T-helper 1 cell treated with Interleukin-12 subunit alpha and Interleukin-12 subunit beta and Interleukin-4 antibody, amounts not matched to agents 30 μg/mL and 1 μg/mL, for 36 hours (primary cell): ENCODE measurements at regions not wholly inside any gene's neighbourhood (a gene's known extent, or its start where the extent isn't known, plus 50 kb on each side); places are given as distances from the start of the nearest gene placed in this dataset.

Source experiments
- H3K27ac Mint-ChIP-seq: one replicate; pipeline ENCODE4 v1.8.0; 2021; ENCODE audit warnings: mild to moderate bottlenecking, mixed read lengths
- H3K27me3 Mint-ChIP-seq: one replicate; pipeline ENCODE4 v1.8.0; 2021; ENCODE audit warnings: low read depth, mixed read lengths
- H3K36me3 Mint-ChIP-seq: one replicate; pipeline ENCODE4 v1.8.0; 2021; ENCODE audit warnings: low read depth, mixed read lengths
- H3K4me1 Mint-ChIP-seq: one replicate; pipeline ENCODE4 v1.8.0; 2021; ENCODE audit warnings: low read depth, mixed read lengths
- H3K4me3 Mint-ChIP-seq: one replicate; pipeline ENCODE4 v1.8.0; 2021; ENCODE audit warnings: mild to moderate bottlenecking, moderate library complexity, mixed read lengths
- H3K9me3 Mint-ChIP-seq: one replicate; pipeline ENCODE4 v1.8.0; 2021; ENCODE audit warnings: mixed read lengths

DNA sequence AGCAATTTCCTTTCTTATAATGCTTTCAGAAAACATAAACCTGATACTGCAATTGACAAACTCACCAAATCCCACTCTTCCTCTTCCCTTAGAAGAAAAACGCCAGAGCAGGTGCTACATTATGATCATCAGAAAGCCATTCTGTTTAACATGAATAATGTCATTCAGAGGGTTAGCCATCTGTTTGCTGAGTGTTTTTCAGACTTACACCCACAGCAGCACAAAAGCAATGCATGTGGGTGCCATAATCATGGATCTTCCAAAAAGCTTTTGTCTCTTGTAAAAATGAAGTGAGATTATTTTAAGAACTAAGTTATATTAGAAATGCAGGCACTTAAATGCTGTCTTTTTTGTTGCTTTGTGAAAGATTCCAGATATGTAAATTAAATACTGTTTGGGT lies 204.6 kb upstream of the TMPRSS15 start:
- H3K4me3 Mint-ChIP-seq, result no peak overlapping the region
- no peaks in the 10 kb centered on the region for H3K36me3 Mint-ChIP-seq
- H3K4me1 Mint-ChIP-seq, result no peaks in the 10 kb centered on the region
- H3K27ac Mint-ChIP-seq, result no peak overlapping the region
- peaks cover 12% of the 10 kb centered on the region for H3K9me3 Mint-ChIP-seq
- H3K27me3 Mint-ChIP-seq, result no peaks in the 10 kb centered on the region

DNA sequence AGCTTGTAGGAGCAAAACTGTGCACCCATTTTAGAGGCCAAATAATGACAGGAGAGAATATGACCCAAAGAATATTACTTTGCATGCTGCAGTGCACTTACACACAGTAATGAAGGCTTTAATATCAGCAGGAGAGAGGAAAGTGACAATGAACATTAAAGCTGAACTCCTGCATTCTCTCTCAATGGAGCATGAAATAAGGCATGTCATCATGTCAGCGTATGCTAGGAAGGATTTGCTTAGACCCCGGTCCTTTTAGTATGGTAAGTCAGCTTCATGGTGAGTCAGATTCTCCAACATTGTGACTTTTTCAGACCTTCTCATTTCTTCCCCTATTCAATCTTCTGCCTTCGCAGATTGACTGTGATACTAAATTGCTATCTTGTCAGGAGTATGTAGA lies 210.7 kb upstream of the TMPRSS15 start:
- Mint-ChIP-seq H3K9me3 (peaks cover 10% of the 10 kb centered on the region), H3K27me3 (no peaks in the 10 kb centered on the region), H3K4me1 (no peaks in the 10 kb centered on the region), H3K4me3 (no peak overlapping the region), H3K36me3 (no peaks in the 10 kb centered on the region), H3K27ac (no peak overlapping the region)

DNA sequence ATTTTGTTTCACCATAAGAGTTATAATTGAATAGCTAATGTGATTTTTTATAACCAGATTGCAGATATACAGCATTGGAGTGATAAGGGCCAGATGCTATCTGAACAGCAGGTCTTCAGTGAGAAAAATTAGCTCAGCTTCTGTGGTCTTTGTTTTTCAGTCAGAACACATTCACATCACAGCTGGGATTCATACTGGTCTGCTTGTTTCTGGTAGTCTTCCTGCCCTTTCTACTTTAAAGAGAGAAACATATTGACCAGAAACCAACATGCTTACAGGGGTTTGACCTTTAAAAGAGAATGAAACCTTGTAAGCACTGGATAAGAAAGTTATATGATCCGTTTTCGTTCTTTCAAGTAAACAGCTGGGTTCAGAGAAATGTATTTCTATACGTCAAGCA lies 213.7 kb upstream of the TMPRSS15 start:
- Mint-ChIP-seq H3K27me3 (no peaks in the 10 kb centered on the region), H3K27ac (no peak overlapping the region), H3K4me1 (no peaks in the 10 kb centered on the region), H3K36me3 (no peaks in the 10 kb centered on the region), H3K4me3 (no peak overlapping the region), H3K9me3 (peaks cover 8% of the 10 kb centered on the region)

DNA sequence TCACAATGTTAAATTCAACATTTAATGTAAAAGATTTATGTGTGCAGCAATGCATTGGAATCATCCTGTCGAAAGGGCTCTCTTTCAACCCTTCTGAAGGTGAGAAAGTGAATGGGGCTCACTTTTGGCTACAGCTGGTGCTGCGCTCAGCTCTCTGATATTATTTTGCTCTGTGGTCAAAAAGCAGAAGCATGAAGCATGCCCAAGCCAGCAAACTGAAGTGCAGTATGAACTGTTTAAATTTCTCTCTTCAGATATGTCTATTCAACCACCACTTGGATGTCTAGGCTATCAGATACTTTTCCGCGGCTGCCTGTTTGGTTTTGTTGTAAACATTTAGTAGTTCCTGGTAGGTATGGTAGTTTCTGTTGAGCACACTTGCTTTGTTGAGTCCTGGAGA lies 216.9 kb upstream of the TMPRSS15 start:
- H3K4me1 Mint-ChIP-seq, result no peaks in the 10 kb centered on the region

DNA sequence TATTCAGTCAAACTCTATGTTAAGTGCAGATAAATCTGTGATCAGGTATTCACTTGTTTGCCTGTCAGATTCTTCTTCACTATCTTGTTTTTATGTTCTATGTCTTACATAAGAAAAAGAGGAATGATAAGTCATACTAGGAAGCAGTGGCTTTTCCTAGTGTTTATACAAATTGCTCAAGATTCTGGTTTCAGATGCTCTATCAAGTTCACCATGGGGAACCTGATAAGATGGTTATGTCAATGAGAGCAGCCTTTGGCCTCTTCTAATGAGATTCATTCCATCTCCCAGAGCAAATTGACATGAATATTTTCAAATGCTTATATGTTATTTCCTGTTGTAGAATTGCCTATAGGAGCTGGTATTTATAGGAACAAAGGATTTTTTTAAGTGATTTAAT lies 218.8 kb upstream of the TMPRSS15 start:
- H3K27ac Mint-ChIP-seq, result no peak overlapping the region
- no peaks in the 10 kb centered on the region for H3K36me3 Mint-ChIP-seq
- H3K4me3 Mint-ChIP-seq, result no peak overlapping the region
- peaks cover 9% of the 10 kb centered on the region for H3K9me3 Mint-ChIP-seq
- no peaks in the 10 kb centered on the region for H3K4me1 Mint-ChIP-seq
- H3K27me3 Mint-ChIP-seq, result no peaks in the 10 kb centered on the region

More for the DNA sequence above, 216.9 kb upstream of the TMPRSS15 start:
- Mint-ChIP-seq H3K27me3 (no peaks in the 10 kb centered on the region), H3K9me3 (peaks cover 9% of the 10 kb centered on the region), H3K4me3 (no peak overlapping the region), H3K36me3 (no peaks in the 10 kb centered on the region), H3K27ac (no peak overlapping the region)

DNA sequence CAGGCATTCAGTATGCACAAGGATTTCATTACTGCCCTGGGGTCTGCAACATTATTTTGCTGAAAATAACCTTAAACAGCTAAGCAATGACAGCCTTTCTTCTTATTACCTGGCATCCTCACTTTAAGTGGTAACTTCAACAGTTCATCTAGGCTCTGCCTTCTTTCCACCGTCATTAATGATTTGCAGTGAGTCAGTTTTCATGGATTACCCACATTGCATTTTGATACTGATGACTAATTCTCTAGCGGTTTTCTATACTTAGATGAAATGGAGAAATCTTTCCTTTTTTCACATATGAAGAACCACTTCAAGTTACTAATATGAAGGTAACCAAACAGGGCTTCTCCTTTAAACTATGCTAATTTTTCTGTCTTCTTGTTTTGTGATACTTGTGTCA lies 226.9 kb upstream of the TMPRSS15 start:
- Mint-ChIP-seq H3K4me1 (no peaks in the 10 kb centered on the region), H3K27ac (no peak overlapping the region), H3K27me3 (no peaks in the 10 kb centered on the region), H3K9me3 (peaks cover 22% of the 10 kb centered on the region), H3K36me3 (no peaks in the 10 kb centered on the region), H3K4me3 (no peak overlapping the region)

DNA sequence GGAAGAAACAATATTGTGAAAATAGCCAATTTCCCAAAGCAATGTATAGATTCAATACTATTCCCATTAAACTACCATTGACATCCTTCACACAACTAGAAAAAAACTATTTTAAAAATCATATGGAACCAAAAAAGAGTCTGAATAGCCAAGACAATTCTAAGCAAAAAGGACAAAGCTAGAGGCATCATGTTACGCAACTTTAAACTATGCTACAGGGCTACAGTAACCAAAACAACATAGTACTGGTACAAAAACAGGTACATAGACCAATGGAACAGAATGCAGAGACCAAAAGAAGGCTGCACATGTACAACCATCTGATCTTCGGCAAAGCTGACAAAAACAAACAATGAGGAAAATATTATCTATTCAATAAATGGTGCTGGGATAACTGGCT lies 233.3 kb upstream of the TMPRSS15 start:
- Mint-ChIP-seq H3K27ac (no peak overlapping the region), H3K27me3 (no peaks in the 10 kb centered on the region), H3K4me3 (no peak overlapping the region), H3K4me1 (no peaks in the 10 kb centered on the region), H3K36me3 (no peaks in the 10 kb centered on the region), H3K9me3 (peaks cover 23% of the 10 kb centered on the region)

DNA sequence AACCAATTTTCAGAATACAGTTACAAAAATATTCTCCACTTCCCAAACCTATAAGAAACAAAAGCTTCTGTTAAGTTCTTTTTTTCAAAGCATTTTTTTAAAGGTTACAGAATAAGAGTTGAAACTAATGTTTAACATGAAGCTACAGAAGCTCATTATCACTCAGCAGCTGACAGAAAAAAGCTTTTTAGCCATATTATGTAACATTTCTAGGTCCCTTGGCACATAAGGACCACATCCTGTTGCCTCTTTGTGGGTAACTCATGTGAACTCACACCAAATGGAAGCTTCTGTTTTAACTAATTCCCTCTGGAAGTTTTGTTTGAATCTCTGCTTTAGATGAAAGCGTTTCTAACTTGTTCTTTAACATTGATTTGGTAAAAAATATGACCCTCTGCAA lies 242.5 kb upstream of the TMPRSS15 start:
- no peaks in the 10 kb centered on the region for H3K27me3 Mint-ChIP-seq
- H3K9me3 Mint-ChIP-seq, result peaks cover 4% of the 10 kb centered on the region
- no peak overlapping the region for H3K4me3 Mint-ChIP-seq
- H3K4me1 Mint-ChIP-seq, result no peaks in the 10 kb centered on the region
- no peaks in the 10 kb centered on the region for H3K36me3 Mint-ChIP-seq
- H3K27ac Mint-ChIP-seq, result no peak overlapping the region

DNA sequence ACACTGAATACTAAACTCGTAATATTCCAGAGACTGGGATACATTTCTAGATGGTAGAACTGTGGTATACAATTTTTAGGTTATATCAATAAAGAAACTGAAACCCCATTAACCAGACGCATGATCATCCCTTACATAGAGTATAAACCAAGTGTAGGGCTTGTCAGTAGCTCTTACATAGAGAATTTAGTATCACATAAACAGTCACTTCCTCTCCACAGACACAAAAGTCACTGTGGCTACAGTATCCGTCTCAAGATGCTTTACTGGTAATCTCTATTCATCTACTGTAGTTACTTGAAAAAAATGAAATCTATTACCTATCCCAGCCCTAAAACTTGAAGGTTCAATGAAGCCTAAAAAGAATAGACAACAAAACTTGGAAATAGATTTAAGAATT lies 252.3 kb upstream of the TMPRSS15 start:
- Mint-ChIP-seq H3K27me3 (no peaks in the 10 kb centered on the region), H3K9me3 (peaks cover 8% of the 10 kb centered on the region), H3K36me3 (no peaks in the 10 kb centered on the region), H3K4me1 (no peaks in the 10 kb centered on the region), H3K27ac (no peak overlapping the region), H3K4me3 (no peak overlapping the region)

DNA sequence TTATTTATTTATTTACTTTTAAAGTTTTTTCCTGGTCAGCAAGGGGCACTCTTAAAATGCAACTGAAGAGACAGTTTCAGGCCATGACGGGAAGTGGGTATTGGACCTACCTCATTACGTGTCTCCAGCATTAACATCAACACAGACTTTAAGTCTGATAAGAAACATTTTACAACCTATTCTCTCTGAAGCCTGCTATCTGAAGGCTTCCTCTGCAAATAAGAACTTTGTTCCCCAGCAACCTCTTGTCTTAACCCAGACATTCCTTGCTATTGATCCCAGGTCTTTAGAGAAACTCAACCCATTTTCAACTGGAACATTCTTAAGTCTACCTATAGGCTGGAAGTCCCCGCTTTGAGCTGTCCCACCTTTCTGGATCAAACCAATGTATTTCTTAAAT lies 258.3 kb upstream of the TMPRSS15 start:
- Mint-ChIP-seq H3K9me3 (peaks cover 16% of the 10 kb centered on the region), H3K27me3 (no peaks in the 10 kb centered on the region), H3K4me3 (no peak overlapping the region), H3K36me3 (no peaks in the 10 kb centered on the region), H3K4me1 (no peaks in the 10 kb centered on the region), H3K27ac (no peak overlapping the region)

DNA sequence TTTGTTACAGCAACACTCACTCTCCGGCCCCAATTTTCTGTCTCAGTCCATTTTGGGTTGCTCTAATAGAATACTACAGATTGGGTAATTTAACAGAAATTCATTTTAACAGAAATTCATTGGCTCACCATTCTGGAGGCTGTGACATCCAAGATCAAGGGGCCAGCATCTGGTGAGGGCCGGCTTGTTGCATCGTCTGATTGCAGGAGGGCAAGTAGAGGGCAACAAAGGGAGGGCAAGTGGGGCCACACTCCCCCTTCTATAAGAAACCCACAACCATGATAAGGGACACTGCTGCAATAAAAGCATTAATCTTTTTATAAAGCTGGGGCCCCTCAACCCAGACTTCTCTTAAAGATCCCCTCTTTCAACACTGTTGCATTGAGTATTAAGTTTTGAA lies 260.1 kb upstream of the TMPRSS15 start:
- no peak overlapping the region for H3K27ac Mint-ChIP-seq
- no peaks in the 10 kb centered on the region for H3K4me1 Mint-ChIP-seq
- H3K36me3 Mint-ChIP-seq, result no peaks in the 10 kb centered on the region
- H3K9me3 Mint-ChIP-seq, result peaks cover 19% of the 10 kb centered on the region
- no peak overlapping the region for H3K4me3 Mint-ChIP-seq
- no peaks in the 10 kb centered on the region for H3K27me3 Mint-ChIP-seq

DNA sequence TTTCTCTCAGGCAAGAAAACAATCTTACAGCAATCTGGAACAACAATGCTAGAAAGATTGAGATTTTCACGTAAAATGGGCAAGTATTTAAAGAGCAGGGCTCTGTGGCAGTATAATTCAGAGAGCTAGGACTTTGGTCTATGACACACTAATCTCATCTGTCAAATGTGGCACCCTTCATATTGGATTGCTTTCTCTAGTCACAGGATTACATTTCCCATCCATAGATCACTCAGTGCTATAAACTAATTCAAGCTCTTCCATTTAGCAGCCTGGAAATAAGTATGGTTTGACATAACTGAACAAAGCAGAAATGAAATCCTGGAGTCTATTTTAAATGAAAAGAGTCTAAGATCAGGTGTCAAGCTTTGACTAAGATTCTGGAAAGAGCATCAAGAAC lies 263.1 kb upstream of the TMPRSS15 start:
- H3K27ac Mint-ChIP-seq, result no peak overlapping the region
- no peak overlapping the region for H3K4me3 Mint-ChIP-seq
- no peaks in the 10 kb centered on the region for H3K36me3 Mint-ChIP-seq
- H3K9me3 Mint-ChIP-seq, result peaks cover 30% of the 10 kb centered on the region
- H3K27me3 Mint-ChIP-seq, result no peaks in the 10 kb centered on the region
- no peaks in the 10 kb centered on the region for H3K4me1 Mint-ChIP-seq

DNA sequence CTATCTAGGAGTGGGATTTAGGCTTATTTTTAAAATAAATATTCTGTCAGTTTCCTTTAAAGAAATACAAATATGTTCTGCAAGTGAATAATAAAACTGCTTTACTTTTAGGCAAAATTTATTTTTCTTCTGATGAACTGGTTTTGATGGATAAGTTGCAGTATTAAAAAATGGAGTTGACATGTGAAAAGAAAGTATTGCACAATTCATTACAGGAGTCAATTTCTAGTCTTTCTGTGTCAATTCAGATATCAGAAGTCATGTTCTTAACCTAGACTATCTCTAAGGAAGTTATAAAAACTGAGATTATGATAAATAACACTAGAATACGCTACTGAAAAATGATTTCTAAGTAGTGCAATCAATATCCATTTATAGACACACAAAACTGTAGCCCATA lies 270.2 kb upstream of the TMPRSS15 start:
- no peaks in the 10 kb centered on the region for H3K27me3 Mint-ChIP-seq
- H3K27ac Mint-ChIP-seq, result no peak overlapping the region
- H3K9me3 Mint-ChIP-seq, result peaks cover 32% of the 10 kb centered on the region
- H3K4me1 Mint-ChIP-seq, result no peaks in the 10 kb centered on the region
- no peak overlapping the region for H3K4me3 Mint-ChIP-seq
- H3K36me3 Mint-ChIP-seq, result no peaks in the 10 kb centered on the region

DNA sequence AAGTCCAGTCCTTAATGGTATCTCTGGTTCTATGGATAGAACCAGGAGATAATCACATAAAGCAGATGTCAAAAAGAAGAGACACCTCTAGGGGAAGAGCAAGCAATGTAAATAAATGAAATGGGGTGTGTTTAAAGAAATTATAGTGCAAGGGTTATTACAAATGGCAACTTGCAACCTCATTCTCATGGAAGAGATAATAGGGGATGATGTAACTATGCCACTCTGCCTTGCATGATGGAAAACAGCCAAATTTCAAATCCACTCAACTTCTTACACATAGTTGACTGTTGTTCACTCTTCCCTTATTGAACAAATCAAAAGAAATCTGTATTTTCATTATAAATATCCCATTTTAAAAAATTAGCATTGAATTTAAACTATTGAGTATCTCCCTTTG lies 274.0 kb upstream of the TMPRSS15 start:
- Mint-ChIP-seq H3K27ac (no peak overlapping the region), H3K9me3 (peaks cover 30% of the 10 kb centered on the region), H3K4me1 (no peaks in the 10 kb centered on the region), H3K27me3 (no peaks in the 10 kb centered on the region), H3K4me3 (no peak overlapping the region), H3K36me3 (no peaks in the 10 kb centered on the region)

DNA sequence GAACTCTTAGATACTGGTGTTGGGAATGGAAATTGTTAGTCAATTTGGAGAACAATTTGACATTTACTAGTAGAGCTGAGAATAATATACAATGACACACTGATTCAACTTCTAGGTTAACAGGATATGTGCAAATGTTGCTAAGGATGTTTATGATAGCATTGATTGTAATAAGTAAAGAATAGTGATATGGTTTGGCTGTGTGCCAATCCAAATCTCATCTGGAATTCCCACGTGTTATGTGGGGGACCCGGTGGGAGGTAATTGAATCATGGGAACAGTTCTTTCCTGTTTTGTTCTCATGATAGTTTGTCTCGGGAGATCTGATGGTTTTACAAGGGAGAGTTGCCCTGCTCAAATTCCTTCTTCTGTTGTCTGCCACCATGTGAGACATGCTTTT lies 302.4 kb upstream of the TMPRSS15 start:
- Mint-ChIP-seq H3K27me3 (no peaks in the 10 kb centered on the region), H3K9me3 (peaks cover 12% of the 10 kb centered on the region), H3K27ac (no peak overlapping the region), H3K4me1 (no peaks in the 10 kb centered on the region), H3K4me3 (no peak overlapping the region), H3K36me3 (no peaks in the 10 kb centered on the region)

DNA sequence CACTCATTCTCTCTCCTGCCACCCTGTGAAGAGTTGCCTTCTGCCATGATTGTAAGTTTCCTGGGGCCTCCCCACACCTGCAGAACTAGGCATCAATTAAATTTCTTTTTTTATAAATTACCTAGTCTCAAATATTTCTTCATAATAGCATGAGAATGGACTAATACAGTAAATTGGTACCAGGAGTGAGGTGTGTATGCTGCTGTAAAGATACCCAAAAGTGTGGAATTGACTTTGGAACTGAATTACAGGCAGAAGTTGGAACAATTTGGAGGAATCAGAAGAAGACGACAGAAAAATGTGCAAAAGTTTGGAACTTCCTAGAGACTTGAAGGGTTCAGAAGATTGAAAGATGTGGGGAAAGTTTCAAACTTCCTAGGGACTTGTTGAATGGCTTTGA lies 308.1 kb upstream of the TMPRSS15 start:
- Mint-ChIP-seq H3K4me1 (no peaks in the 10 kb centered on the region), H3K27ac (no peak overlapping the region), H3K4me3 (no peak overlapping the region), H3K9me3 (peaks cover 26% of the 10 kb centered on the region), H3K36me3 (no peaks in the 10 kb centered on the region), H3K27me3 (no peaks in the 10 kb centered on the region)
